ENCODE measurements at regions not wholly inside any gene's neighbourhood (a gene's known extent, or its start where the extent isn't known, plus 50 kb on each side); places are given as distances from the start of the nearest gene placed in this dataset.

GRCh38 chr14:97359341-97359740, 562.2 kb downstream of the VRK1 start:
- no peak for DNase-seq (ENCODE audit: extremely low read depth, insufficient read length)
- no peak for TF ChIP-seq CTCF (IDR thresholded peaks at IDR 0.05; ENCODE audit: insufficient read depth, low read length, poor library complexity, severe bottlenecking)
- H3K36me3 ChIP-seq (ENCODE audit: control insufficient read depth, insufficient read depth, low read length), result no peaks in the 10 kb centered on the region
- H3K4me3 ChIP-seq (replicated peaks; ENCODE audit: low read depth, low read length), result no peak overlapping the region
- H3K27me3 ChIP-seq (replicated peaks; ENCODE audit: control insufficient read depth, insufficient read depth, low read length), result no peaks in the 10 kb centered on the region

- Histone ChIP-seq H3K27me3 (replicated peaks; ENCODE audit: control insufficient read depth, insufficient read depth, low read length) (no peaks in the 10 kb centered on the region), H3K4me3 (replicated peaks; ENCODE audit: low read depth, low read length) (no peak overlapping the region), H3K36me3 (ENCODE audit: control insufficient read depth, insufficient read depth, low read length) (no peaks in the 10 kb centered on the region)
- no peak for TF ChIP-seq CTCF (IDR thresholded peaks at IDR 0.05; ENCODE audit: insufficient read depth, low read length, poor library complexity, severe bottlenecking)
- DNase-seq (ENCODE audit: extremely low read depth, insufficient read length), result no peak
These were observed 564.0 kb downstream of the VRK1 start for GRCh38 chr14:97361181-97361580.

GRCh38 chr14:97361958-97362357, 564.8 kb downstream of the VRK1 start:
- no peak for DNase-seq (ENCODE audit: extremely low read depth, insufficient read length)
- H3K4me3 ChIP-seq (replicated peaks; ENCODE audit: low read depth, low read length), result no peak overlapping the region
- no peak for TF ChIP-seq CTCF (IDR thresholded peaks at IDR 0.05; ENCODE audit: insufficient read depth, low read length, poor library complexity, severe bottlenecking)
- H3K27me3 ChIP-seq (replicated peaks; ENCODE audit: control insufficient read depth, insufficient read depth, low read length), result no peaks in the 10 kb centered on the region
- no peaks in the 10 kb centered on the region for H3K36me3 ChIP-seq (ENCODE audit: control insufficient read depth, insufficient read depth, low read length)

GRCh38 chr14:97366400-97366799, 569.2 kb downstream of the VRK1 start:
- Histone ChIP-seq H3K36me3 (ENCODE audit: control insufficient read depth, insufficient read depth, low read length) (no peaks in the 10 kb centered on the region), H3K27me3 (replicated peaks; ENCODE audit: control insufficient read depth, insufficient read depth, low read length) (no peaks in the 10 kb centered on the region), H3K4me3 (replicated peaks; ENCODE audit: low read depth, low read length) (no peak overlapping the region)
- DNase-seq (ENCODE audit: extremely low read depth, insufficient read length), result no peak
- TF ChIP-seq CTCF (IDR thresholded peaks at IDR 0.05; ENCODE audit: insufficient read depth, low read length, poor library complexity, severe bottlenecking), result no peak

GRCh38 chr14:97367278-97367677, 570.1 kb downstream of the VRK1 start:
- Histone ChIP-seq H3K4me3 (replicated peaks; ENCODE audit: low read depth, low read length) (no peak overlapping the region), H3K36me3 (ENCODE audit: control insufficient read depth, insufficient read depth, low read length) (no peaks in the 10 kb centered on the region), H3K27me3 (replicated peaks; ENCODE audit: control insufficient read depth, insufficient read depth, low read length) (no peaks in the 10 kb centered on the region)
- no peak for TF ChIP-seq CTCF (IDR thresholded peaks at IDR 0.05; ENCODE audit: insufficient read depth, low read length, poor library complexity, severe bottlenecking)
- no peak for DNase-seq (ENCODE audit: extremely low read depth, insufficient read length)

- H3K27me3 ChIP-seq (replicated peaks; ENCODE audit: control insufficient read depth, insufficient read depth, low read length), result no peaks in the 10 kb centered on the region
- TF ChIP-seq CTCF (IDR thresholded peaks at IDR 0.05; ENCODE audit: insufficient read depth, low read length, poor library complexity, severe bottlenecking), result no peak
- no peak overlapping the region for H3K4me3 ChIP-seq (replicated peaks; ENCODE audit: low read depth, low read length)
- no peaks in the 10 kb centered on the region for H3K36me3 ChIP-seq (ENCODE audit: control insufficient read depth, insufficient read depth, low read length)
- no peak for DNase-seq (ENCODE audit: extremely low read depth, insufficient read length)
These were observed 570.9 kb downstream of the VRK1 start for GRCh38 chr14:97368049-97368448.

All from GM06990 (cell line).